Activated naive CD8-positive, alpha-beta T cell treated with anti-CD3 and anti-CD28 coated beads for 36 hours (primary cell): ENCODE measurements at regions not wholly inside any gene's neighbourhood (a gene's known extent, or its start where the extent isn't known, plus 50 kb on each side); places are given as distances from the start of the nearest gene placed in this dataset.
"Not testable (repeated sequence)": the region's sequence is repeated elsewhere in the genome, so short reads cannot be mapped to it uniquely, and the experiment has no call there.

ENCODE experiments used
- DNase-seq: peaks from one replicate; pipeline ENCODE4 v3.0.0; 2021
- H3K27ac Mint-ChIP-seq: one replicate; pipeline ENCODE4 v1.8.0; 2022; ENCODE audit warnings: mild to moderate bottlenecking, moderate library complexity, mixed read lengths
- H3K27me3 Mint-ChIP-seq: one replicate; pipeline ENCODE4 v1.8.0; 2022; ENCODE audit warnings: mild to moderate bottlenecking, mixed read lengths
- H3K36me3 Mint-ChIP-seq: one replicate; pipeline ENCODE4 v1.8.0; 2021; ENCODE audit warnings: mild to moderate bottlenecking, mixed read lengths
- H3K4me1 Mint-ChIP-seq: one replicate; pipeline ENCODE4 v1.8.0; 2021; ENCODE audit warnings: mixed read lengths
- H3K4me3 Mint-ChIP-seq: one replicate; pipeline ENCODE4 v1.8.0; 2022; ENCODE audit warnings: mild to moderate bottlenecking, moderate library complexity, mixed read lengths
- H3K9me3 Mint-ChIP-seq: one replicate; pipeline ENCODE4 v1.8.0; 2022; ENCODE audit warnings: mixed read lengths

DNA sequence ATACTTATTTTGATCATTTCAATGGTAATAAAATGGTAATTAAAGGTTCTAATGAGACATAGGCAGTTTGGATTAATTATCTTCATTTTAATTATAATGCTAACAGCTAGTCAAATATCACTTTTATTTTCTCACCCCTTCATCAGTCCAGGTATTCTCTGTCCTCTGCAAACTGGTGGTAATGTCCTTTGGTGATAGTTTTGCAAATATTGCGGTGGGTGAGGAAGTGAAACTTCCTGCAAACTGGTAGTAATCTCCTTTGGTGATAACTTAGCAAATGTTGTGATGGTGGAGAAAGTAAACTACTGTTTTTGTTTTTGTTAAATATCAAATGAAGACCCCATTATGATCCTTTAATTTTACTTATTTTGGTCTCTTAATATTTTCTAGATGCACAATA lies 209.0 kb downstream of the AMY1C start:
- Mint-ChIP-seq H3K4me1 (no peaks in the 10 kb centered on the region), H3K36me3 (no peaks in the 10 kb centered on the region), H3K27me3 (no peaks in the 10 kb centered on the region), H3K4me3 (no peak overlapping the region), H3K27ac (no peak overlapping the region), H3K9me3 (peaks cover 1% of the 10 kb centered on the region)
- no peak for DNase-seq

DNA sequence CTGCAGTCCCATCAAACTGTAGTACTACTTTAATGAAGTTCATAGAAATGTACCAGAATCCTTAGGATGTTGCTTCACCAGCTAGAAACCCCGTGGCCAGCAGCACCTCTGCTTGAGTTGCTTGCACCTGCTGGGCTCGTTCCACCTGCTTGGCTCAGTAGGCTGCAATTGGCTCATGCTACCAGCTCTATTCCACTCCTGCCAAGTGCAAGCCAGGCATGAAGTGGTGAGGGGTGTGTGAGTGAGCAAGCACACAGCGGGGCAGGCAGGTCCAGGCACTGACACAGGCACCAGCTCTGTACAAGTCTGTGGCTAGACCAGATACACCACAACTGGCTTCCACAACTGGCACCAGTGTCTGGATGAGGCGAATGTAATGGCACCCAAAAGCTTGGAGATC lies 209.9 kb downstream of the AMY1C start:
- Mint-ChIP-seq H3K4me1 (no peaks in the 10 kb centered on the region), H3K27me3 (no peaks in the 10 kb centered on the region), H3K4me3 (no peak overlapping the region), H3K27ac (no peak overlapping the region), H3K36me3 (no peaks in the 10 kb centered on the region), H3K9me3 (peaks cover 1% of the 10 kb centered on the region)
- DNase-seq: no peak

DNA sequence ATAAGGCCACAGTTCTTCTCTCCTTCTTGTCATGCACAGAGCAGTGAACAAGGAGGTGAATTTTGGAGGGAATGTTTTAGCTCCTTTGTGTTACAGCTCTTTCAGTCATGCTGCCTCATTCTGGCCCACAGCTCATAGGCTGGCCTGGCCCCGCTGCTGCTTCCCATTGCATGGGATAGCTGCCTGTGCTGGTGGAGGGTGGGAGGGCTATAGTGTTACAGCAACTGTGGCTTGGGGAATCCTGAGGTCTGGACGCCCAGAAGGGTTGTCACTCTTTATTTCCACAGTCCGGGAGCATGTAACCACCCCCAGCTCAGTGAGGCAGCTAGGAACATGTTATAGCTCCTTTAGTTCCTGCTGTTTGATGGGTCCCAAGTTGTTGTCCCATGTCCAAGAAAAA lies 210.3 kb downstream of the AMY1C start:
- no peaks in the 10 kb centered on the region for H3K27me3 Mint-ChIP-seq
- H3K4me1 Mint-ChIP-seq: no peaks in the 10 kb centered on the region
- H3K36me3 Mint-ChIP-seq: no peaks in the 10 kb centered on the region
- H3K4me3 Mint-ChIP-seq: no peak overlapping the region
- H3K9me3 Mint-ChIP-seq: peaks cover 1% of the 10 kb centered on the region
- no peak for DNase-seq
- H3K27ac Mint-ChIP-seq: no peak overlapping the region

DNA sequence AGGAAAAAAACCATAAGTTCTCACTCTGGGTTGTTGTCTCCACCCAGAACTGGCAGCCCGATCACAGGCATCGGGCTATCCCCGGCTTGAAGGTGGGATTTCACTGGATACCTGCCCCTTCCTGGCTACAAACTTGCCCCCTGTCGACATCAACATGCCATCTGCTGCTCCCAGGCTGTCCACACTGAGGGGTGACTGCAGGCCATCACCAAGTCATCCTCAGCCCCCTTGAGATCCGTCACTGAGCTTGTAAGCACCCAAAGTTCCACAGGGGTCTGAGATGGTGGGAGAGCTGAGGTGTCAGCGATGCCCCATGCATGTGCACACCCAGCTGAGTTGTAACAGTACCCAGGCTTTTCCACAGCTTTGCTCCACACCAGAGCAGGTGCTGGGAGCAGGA lies 211.0 kb downstream of the AMY1C start:
- no peaks in the 10 kb centered on the region for H3K4me1 Mint-ChIP-seq
- H3K9me3 Mint-ChIP-seq: peaks cover 4% of the 10 kb centered on the region
- DNase-seq: no peak
- no peaks in the 10 kb centered on the region for H3K27me3 Mint-ChIP-seq
- H3K4me3 Mint-ChIP-seq: no peak overlapping the region
- no peak overlapping the region for H3K27ac Mint-ChIP-seq
- H3K36me3 Mint-ChIP-seq: no peaks in the 10 kb centered on the region

DNA sequence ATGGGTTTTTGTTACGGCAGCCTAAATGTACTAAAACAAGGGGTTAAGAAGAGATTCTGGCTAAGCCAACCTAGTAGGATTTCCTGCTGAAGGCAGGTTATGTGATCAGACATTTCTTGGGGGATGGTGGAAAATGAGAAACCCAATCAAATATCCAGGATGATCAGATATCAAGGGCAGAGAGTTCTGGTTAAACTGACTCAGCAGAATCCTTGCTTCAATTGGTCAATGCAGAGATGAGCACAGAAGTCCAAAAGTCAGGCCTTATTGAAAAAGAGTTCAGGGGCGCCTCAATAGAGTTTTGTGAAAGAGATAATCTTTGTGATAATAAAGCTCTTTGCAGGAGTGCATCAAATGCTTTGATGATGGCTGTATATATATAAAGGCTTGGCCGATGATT lies 237.1 kb downstream of the AMY1C start:
- no peak for DNase-seq
- peaks cover 3% of the 10 kb centered on the region for H3K9me3 Mint-ChIP-seq
- H3K4me1 Mint-ChIP-seq: no peaks in the 10 kb centered on the region
- H3K27ac Mint-ChIP-seq: no peak overlapping the region
- H3K36me3 Mint-ChIP-seq: no peaks in the 10 kb centered on the region
- no peaks in the 10 kb centered on the region for H3K27me3 Mint-ChIP-seq
- no peak overlapping the region for H3K4me3 Mint-ChIP-seq

- Mint-ChIP-seq H3K4me1 (no peaks in the 10 kb centered on the region), H3K4me3 (no peak overlapping the region), H3K36me3 (no peaks in the 10 kb centered on the region), H3K27me3 (no peaks in the 10 kb centered on the region), H3K9me3 (peaks cover 7% of the 10 kb centered on the region), H3K27ac (no peak overlapping the region)
- no peak for DNase-seq
Observed at GRCh38 chr1:103997631-103998030, 247.9 kb downstream of the AMY1C start.

DNA sequence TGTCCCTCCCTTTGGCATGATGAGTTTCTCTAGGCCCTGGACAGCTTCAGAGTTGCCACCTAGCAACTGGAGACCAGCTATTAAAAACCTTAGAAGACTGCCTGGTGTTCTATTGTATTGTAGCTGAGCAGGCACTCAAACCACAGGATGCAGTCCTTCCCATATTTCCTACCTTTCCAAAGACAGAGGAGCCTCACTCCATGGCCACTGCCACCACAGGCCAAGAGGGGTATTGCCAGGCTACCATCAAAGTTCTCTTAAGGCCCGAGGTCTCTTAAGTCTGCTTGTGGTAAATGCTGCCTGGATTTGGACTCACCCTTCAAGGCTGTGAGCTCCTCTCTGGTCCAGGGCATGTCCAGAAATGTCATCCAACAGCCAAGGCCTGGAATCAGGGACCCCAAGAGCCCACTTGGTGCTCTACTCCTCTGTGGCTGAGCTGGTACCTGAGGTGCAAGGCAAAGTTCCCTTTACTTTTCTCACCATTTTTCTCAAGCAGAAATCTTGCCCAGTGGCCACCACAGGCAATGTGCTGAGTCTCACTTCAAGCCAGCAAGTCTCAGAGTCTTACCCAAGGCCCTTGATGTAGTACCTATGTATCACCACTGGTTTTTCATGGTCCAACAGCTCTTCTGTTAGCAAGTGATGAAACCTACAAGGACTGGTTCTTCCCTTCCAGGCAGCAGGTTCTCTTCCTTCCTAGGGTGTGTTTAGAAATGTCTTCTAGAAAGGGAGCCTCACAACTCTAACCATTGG lies 269.4 kb downstream of the AMY1C start:
- no peaks in the 10 kb centered on the region for H3K4me1 Mint-ChIP-seq
- H3K27ac Mint-ChIP-seq: no peak overlapping the region
- no peaks in the 10 kb centered on the region for H3K36me3 Mint-ChIP-seq
- DNase-seq: no peak
- no peak overlapping the region for H3K4me3 Mint-ChIP-seq
- no peaks in the 10 kb centered on the region for H3K27me3 Mint-ChIP-seq
- peaks cover 12% of the 10 kb centered on the region for H3K9me3 Mint-ChIP-seq

DNA sequence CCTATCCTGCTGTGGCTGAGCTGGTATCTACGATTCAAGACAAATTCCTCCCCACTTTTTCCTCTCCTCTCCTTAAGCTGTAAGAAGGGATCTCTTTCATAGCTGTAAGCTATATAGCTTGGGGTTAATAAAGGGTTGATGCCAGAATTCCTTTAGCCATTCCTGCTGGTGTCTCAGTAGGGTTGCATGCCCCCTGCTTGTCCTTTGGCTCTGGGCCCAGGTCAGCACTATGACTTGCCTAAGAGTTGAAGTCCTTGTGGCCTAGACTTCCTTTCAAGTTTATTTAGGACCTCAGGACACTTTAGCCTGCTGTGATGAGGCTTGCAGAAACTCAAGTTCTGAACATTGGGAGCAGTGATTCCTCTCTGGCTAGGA lies 270.0 kb downstream of the AMY1C start:
- DNase-seq: no peak
- H3K4me3 Mint-ChIP-seq: no peak overlapping the region
- no peaks in the 10 kb centered on the region for H3K4me1 Mint-ChIP-seq
- H3K27ac Mint-ChIP-seq: no peak overlapping the region
- H3K27me3 Mint-ChIP-seq: no peaks in the 10 kb centered on the region
- H3K9me3 Mint-ChIP-seq: peaks cover 13% of the 10 kb centered on the region
- no peaks in the 10 kb centered on the region for H3K36me3 Mint-ChIP-seq

- Mint-ChIP-seq H3K36me3 (no peaks in the 10 kb centered on the region), H3K4me3 (no peak overlapping the region), H3K27me3 (no peaks in the 10 kb centered on the region), H3K4me1 (no peaks in the 10 kb centered on the region), H3K9me3 (peaks cover 1% of the 10 kb centered on the region), H3K27ac (no peak overlapping the region)
- no peak for DNase-seq
Observed at GRCh38 chr1:104028416-104029035, 278.8 kb downstream of the AMY1C start.

GRCh38 chr1:104029456-104029970 lies 279.8 kb downstream of the AMY1C start:
- no peaks in the 10 kb centered on the region for H3K27me3 Mint-ChIP-seq
- no peaks in the 10 kb centered on the region for H3K4me1 Mint-ChIP-seq
- H3K4me3 Mint-ChIP-seq: no peak overlapping the region
- H3K9me3 Mint-ChIP-seq: peaks cover 1% of the 10 kb centered on the region
- DNase-seq: no peak
- H3K27ac Mint-ChIP-seq: no peak overlapping the region
- no peaks in the 10 kb centered on the region for H3K36me3 Mint-ChIP-seq

GRCh38 chr1:104056786-104057185 lies 307.1 kb downstream of the AMY1C start:
- Mint-ChIP-seq H3K9me3 (peaks cover 8% of the 10 kb centered on the region), H3K4me3 (no peak overlapping the region), H3K27ac (no peak overlapping the region), H3K36me3 (no peaks in the 10 kb centered on the region), H3K4me1 (no peaks in the 10 kb centered on the region), H3K27me3 (no peaks in the 10 kb centered on the region)
- DNase-seq: no peak

DNA sequence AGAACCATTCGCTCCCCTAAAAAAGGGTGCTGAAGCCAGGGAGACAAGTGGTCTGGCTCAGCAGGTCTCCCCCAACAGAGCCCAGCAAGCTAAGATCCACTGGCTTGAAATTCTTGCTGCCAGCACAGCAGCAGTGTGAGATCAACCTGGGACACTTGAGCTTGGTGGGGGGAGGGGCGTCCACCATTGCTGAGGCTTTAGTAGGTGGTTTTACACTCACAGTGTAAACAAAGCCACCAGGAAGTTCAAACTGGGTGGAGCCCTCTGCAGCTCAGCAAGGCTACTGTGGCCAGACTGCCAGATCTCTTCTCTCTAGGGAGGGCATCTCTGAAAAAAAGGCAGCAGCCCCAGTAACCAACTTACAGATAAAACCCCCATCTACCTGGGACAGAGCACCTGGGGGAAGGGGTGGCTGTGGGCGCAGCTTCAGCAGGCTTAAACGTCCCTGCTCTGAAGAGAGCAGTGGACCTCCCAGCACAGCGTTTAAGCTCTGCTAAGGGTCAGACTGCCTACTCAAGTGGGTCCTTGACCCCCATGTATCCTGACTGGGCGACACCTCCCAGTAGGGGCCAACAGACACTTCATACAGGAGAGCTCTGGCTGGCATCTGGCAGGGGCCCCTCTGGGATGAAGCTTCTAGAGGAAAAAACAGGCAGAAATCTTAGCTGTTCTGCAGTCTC lies 307.7 kb downstream of the AMY1C start:
- H3K4me3 Mint-ChIP-seq, H3K9me3 Mint-ChIP-seq, DNase-seq, H3K4me1 Mint-ChIP-seq, H3K27ac Mint-ChIP-seq, H3K27me3 Mint-ChIP-seq, H3K36me3 Mint-ChIP-seq: not testable (repeated sequence)

DNA sequence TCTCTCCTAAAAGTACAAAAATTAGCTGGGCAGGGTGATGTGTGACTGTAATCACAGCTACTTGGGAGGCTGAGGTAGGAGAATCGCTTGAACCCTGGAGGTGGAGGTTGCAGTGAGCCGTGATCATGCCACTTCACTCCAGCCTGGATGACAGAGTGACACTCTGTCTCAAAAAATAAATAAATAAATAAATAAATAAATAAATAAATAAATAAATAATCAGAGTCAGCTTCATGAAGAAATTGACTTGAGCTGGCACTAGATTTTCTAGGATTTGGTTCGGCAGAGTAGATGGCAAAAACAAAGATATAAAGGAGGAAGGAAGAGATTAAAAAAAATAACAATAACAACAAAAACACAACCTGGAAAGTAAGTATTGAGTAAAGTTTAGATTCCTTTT lies 311.9 kb downstream of the AMY1C start:
- H3K27ac Mint-ChIP-seq, H3K36me3 Mint-ChIP-seq, H3K27me3 Mint-ChIP-seq: not testable (repeated sequence)

GRCh38 chr1:104064399-104064798 lies 314.7 kb downstream of the AMY1C start:
- Mint-ChIP-seq H3K36me3 (no peaks in the 10 kb centered on the region), H3K4me1 (no peaks in the 10 kb centered on the region), H3K27me3 (no peaks in the 10 kb centered on the region), H3K4me3 (no peak overlapping the region), H3K27ac (no peak overlapping the region), H3K9me3 (peaks cover 3% of the 10 kb centered on the region)
- no peak for DNase-seq

More for the DNA sequence above, 311.9 kb downstream of the AMY1C start:
- H3K4me1 Mint-ChIP-seq, H3K9me3 Mint-ChIP-seq, DNase-seq, H3K4me3 Mint-ChIP-seq: not testable (repeated sequence)

DNA sequence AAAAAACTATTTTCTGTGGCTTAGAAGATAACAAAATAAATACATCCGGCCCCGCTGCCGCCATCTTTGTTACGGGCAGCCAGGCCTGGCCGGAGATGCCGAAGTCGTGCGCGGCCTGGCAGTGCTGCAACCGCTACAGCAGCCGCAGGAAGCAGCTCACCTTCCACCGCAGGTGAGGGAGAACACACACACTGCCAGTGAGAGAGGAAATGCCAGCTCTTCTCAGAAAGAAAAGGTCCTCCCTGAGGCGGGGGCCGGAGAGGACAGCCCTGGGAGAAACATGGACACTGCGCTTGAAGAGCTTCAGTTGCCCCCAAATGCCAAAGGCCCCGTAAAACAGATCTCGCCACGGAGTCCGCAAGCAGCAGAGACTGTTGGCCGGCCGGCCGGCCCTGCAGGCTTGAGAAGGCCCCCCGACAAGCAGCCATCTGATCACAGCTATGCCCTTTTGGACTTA lies 323.2 kb downstream of the AMY1C start:
- H3K27me3 Mint-ChIP-seq: no peaks in the 10 kb centered on the region
- DNase-seq: no peak
- no peaks in the 10 kb centered on the region for H3K36me3 Mint-ChIP-seq
- no peak overlapping the region for H3K4me3 Mint-ChIP-seq
- H3K9me3 Mint-ChIP-seq: peaks cover 2% of the 10 kb centered on the region
- no peaks in the 10 kb centered on the region for H3K4me1 Mint-ChIP-seq
- H3K27ac Mint-ChIP-seq: no peak overlapping the region
